ENCODE measurements at regions not wholly inside any gene's neighbourhood (a gene's known extent, or its start where the extent isn't known, plus 50 kb on each side); places are given as distances from the start of the nearest gene placed in this dataset.

DNA sequence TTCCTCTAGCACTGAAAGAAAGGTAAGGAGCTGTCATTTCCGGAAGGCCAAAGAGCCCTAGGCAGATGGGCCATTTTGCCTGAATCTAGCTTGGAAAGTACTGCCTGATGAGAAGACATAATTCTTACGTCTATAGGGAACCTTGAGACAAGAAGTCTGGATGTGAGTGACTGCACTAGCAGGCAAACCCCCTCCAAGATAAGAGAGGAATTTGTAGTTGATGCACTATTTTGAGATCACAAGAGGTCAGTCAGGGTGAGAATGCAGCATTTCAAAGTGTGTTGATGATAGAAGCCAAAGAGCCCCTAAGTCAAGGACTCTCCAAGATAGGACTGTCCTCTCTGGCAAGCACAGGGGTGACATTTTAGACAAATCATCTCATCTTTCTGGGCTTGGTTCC, 99.2 kb downstream of the HES1 start:
- no peak for TF ChIP-seq POLR2AphosphoS5 (IDR thresholded peaks at IDR 0.05)
- TF ChIP-seq, protein P1, sequence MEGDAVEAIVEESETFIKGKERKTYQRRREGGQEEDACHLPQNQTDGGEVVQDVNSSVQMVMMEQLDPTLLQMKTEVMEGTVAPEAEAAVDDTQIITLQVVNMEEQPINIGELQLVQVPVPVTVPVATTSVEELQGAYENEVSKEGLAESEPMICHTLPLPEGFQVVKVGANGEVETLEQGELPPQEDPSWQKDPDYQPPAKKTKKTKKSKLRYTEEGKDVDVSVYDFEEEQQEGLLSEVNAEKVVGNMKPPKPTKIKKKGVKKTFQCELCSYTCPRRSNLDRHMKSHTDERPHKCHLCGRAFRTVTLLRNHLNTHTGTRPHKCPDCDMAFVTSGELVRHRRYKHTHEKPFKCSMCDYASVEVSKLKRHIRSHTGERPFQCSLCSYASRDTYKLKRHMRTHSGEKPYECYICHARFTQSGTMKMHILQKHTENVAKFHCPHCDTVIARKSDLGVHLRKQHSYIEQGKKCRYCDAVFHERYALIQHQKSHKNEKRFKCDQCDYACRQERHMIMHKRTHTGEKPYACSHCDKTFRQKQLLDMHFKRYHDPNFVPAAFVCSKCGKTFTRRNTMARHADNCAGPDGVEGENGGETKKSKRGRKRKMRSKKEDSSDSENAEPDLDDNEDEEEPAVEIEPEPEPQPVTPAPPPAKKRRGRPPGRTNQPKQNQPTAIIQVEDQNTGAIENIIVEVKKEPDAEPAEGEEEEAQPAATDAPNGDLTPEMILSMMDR (IDR thresholded peaks at IDR 0.05), result no peak
